C1 segment of cervical spinal cord (tissue), 14 donors: ENCODE measurements at regions not wholly inside any gene's neighbourhood (a gene's known extent, or its start where the extent isn't known, plus 50 kb on each side); places are given as distances from the start of the nearest gene placed in this dataset.
"Not testable (repeated sequence)": the region's sequence is repeated elsewhere in the genome, so short reads cannot be mapped to it uniquely, and the experiment has no call there.

ENCODE experiments used
- DNase-seq, 14 donors: peaks; one replicate each; lab custom pipeline; 2025; lab: John Stamatoyannopoulos, UW

GRCh38 chr7:90067171-90067570 is 87.1 kb upstream of the STEAP1 start:
- no peak for DNase-seq

- DNase-seq = not testable (repeated sequence)
Measured at GRCh38 chr7:90070238-90070637, 84.0 kb upstream of the STEAP1 start.

- DNase-seq = no peak
Measured at GRCh38 chr7:90078921-90079320, 75.3 kb upstream of the STEAP1 start.

- DNase-seq = no peak
Measured at GRCh38 chr7:90081621-90082020, 72.6 kb upstream of the STEAP1 start.

- no peak for DNase-seq
Measured at GRCh38 chr7:90092506-90092905, 61.8 kb upstream of the STEAP1 start.

- no peak for DNase-seq
Measured at GRCh38 chr7:90094030-90094429, 60.2 kb upstream of the STEAP1 start.
